OCI-LY3 (cell line): ENCODE measurements at regions not wholly inside any gene's neighbourhood (a gene's known extent, or its start where the extent isn't known, plus 50 kb on each side); places are given as distances from the start of the nearest gene placed in this dataset.

Experiments used
- CTCF ChIP-seq: fragments of 200-600, 300-600 bp; sonication (generic); IDR thresholded peaks from 2 replicates; pipeline ENCODE4 v1.5.1; 2014; ENCODE audit warnings: antibody characterized with exemption, low read length, low read depth
- EZH2phosphoT487 ChIP-seq: fragments of 200-600 bp; shearing (Covaris generic); IDR thresholded peaks from 2 replicates; pipeline ENCODE4 v1.6.1; 2018; ENCODE audit warnings: antibody characterized with exemption, mixed run types, low read depth

GRCh38 chr12:87925021-87925420 is 104.2 kb downstream of the C12orf50 start:
- TF ChIP-seq CTCF, result no peak
- TF ChIP-seq EZH2phosphoT487, result no peak
